NT2/D1 (cell line): ENCODE measurements at regions not wholly inside any gene's neighbourhood (a gene's known extent, or its start where the extent isn't known, plus 50 kb on each side); places are given as distances from the start of the nearest gene placed in this dataset.

Experiments
- DNase-seq: peaks from one replicate; pipeline ENCODE4 v3.0.0-alpha.2; 2011; ENCODE audit warnings: low read depth, low spot score
- H3K27me3 ChIP-seq: 2 replicates; pipeline ENCODE4 v1.6.0; 2011; ENCODE audit warnings: mild to moderate bottlenecking; ENCODE audit not compliant: insufficient read length, insufficient read depth
- H3K36me3 ChIP-seq: 2 replicates; pipeline ENCODE4 v1.6.1; 2011; ENCODE audit warnings: mild to moderate bottlenecking, low read length, mixed read lengths; ENCODE audit not compliant: insufficient read depth, insufficient read length
- H3K4me1 ChIP-seq: 2 replicates; pipeline ENCODE4 v1.5.1; 2011; ENCODE audit not compliant: insufficient read depth, insufficient read length
- H3K4me3 ChIP-seq: 2 replicates; pipeline ENCODE4 v1.5.1; 2011; ENCODE audit warnings: low read depth; ENCODE audit not compliant: insufficient read length
- H3K9ac ChIP-seq: 2 replicates; pipeline ENCODE4 v1.6.0; 2011; ENCODE audit warnings: low read depth; ENCODE audit not compliant: insufficient read length
- H3K9me3 ChIP-seq: 2 replicates; pipeline ENCODE4 v1.5.1; 2011; ENCODE audit warnings: mild to moderate bottlenecking, low read length; ENCODE audit not compliant: insufficient read depth
- SUZ12 ChIP-seq: IDR thresholded peaks from 2 replicates; pipeline ENCODE4 v1.6.1; 2011; ENCODE audit not compliant: insufficient read length, insufficient read depth; ENCODE audit errors: extremely low read depth
- YY1 ChIP-seq: IDR thresholded peaks from 2 replicates; pipeline ENCODE4 v1.6.1; 2011; ENCODE audit not compliant: insufficient read length, insufficient read depth
- ZNF274 ChIP-seq: IDR thresholded peaks from 2 replicates; pipeline ENCODE4 v1.6.1; 2011; ENCODE audit warnings: mild to moderate bottlenecking, low read depth, low read length

DNA sequence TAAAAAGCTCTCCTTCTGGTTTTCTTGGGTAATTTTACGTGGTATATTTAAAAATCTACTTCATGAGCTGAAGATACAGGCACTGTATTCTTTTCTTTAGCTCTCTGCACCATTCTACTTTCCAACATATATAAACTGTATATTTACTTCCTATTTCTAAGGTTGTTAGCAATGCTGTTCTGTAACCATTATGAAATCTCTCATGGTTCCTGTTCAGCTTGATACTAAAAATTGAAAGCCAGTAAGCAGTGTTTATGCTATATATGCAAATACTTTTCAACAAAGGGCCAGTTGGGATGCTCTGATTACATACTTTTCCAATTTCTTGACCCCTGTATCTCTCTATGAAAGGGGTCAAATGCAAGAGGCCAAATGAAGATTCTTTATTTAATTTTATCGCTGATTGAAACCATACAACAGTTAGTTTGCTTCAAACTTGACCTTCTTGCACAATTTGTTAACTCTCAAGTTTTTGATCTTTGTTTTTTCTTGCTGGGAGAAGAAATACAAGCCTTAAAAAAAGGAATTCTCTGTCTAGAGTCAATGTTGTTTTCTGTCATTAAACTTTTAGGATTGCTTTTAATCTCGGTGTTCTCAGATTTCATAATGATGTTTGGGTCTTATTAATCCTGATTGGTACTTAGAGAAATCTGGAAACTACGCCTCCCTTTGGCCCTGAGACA lies 223.2 kb downstream of the PRL start:
- Histone ChIP-seq H3K27me3 (no peaks in the 10 kb centered on the region), H3K4me1 (no peaks in the 10 kb centered on the region), H3K36me3 (no peaks in the 10 kb centered on the region), H3K9me3 (no peaks in the 10 kb centered on the region), H3K9ac (no peak overlapping the region), H3K4me3 (no peak overlapping the region)
- no peak for DNase-seq
- no peak for TF ChIP-seq YY1
- TF ChIP-seq ZNF274: no peak
- no peak for TF ChIP-seq SUZ12

DNA sequence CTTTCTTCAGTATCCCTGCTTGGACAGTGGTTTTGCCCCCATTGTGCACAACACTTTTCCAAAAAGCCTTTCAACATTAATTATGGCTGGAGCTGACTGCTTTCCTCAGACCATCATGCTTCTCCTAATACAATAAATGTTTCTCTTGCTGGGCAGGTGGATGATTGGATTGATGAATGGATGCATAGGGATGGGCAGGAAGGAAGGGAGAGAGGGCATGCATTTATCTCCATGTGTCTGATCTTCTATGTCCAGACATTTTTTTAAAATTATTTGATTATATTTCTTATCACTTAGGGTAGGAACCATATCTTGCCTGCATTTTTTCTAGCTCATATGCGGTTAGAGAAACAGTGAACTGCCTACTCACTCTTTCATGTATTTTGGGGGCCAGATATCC lies 218.5 kb downstream of the PRL start:
- Histone ChIP-seq H3K27me3 (no peaks in the 10 kb centered on the region), H3K9me3 (no peaks in the 10 kb centered on the region), H3K36me3 (no peaks in the 10 kb centered on the region), H3K9ac (no peak overlapping the region), H3K4me3 (no peak overlapping the region), H3K4me1 (no peaks in the 10 kb centered on the region)
- no peak for DNase-seq
- TF ChIP-seq YY1 (no peak), ZNF274 (no peak), SUZ12 (no peak)

DNA sequence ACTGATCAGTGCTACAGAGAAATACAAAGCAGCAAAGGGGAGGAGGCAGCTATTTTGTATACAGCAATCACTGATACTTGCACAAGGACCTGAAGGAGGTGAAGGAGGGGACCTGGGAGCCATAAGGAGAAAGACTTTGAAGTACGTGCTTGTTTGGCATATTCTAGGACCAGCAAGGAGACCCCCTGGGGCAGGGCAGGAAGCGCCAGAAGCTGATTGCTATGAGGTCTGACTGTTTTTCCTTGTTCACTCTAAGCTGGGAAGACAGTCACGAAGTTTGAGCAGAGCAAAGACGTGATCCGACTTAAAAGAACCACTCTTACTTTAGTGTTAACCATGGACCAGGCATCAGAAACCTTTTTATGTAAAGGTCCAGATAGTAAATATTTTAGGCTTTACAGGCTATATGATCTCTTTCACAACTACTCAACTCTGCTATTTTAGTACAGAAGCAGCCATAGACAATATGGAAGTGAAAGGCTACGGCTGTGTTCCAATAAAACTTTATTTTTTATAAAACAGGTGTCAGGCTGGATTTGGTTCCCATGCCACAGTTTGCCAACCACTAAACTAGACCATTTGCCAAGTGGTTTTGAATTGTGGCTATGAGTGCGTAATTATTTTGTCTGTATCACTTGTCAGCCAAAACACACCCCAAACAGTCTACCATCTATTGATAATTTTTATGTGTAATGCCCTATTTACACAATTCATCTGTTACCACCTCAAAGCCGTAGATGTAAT lies 217.9 kb downstream of the PRL start:
- no peaks in the 10 kb centered on the region for H3K4me1 ChIP-seq
- TF ChIP-seq YY1 (no peak), ZNF274 (no peak), SUZ12 (no peak)
- DNase-seq: peak; percentile 8
- no peak overlapping the region for H3K4me3 ChIP-seq
- no peaks in the 10 kb centered on the region for H3K27me3 ChIP-seq
- no peak overlapping the region for H3K9ac ChIP-seq
- no peaks in the 10 kb centered on the region for H3K9me3 ChIP-seq
- no peaks in the 10 kb centered on the region for H3K36me3 ChIP-seq

DNA sequence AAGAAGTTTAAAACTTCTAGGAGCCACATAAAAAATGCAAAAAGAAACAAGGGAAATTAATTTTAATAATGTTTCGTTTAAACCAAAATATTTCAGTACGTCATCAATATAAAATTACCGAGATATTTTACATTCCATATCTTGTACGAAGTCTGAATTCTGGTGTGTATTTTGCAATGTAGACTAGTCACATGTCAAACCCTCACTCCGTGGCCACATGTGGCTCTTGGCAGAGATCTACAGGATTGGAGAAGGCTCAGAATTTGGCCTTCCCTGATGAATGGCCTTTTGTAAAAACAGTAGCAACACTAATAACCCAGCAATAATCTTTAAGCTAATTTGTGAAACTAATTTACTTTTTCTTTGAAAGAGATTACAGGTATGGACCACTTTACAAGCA lies 217.1 kb downstream of the PRL start:
- H3K9ac ChIP-seq: no peak overlapping the region
- H3K4me3 ChIP-seq: no peak overlapping the region
- no peak for DNase-seq
- H3K9me3 ChIP-seq: no peaks in the 10 kb centered on the region
- no peaks in the 10 kb centered on the region for H3K27me3 ChIP-seq
- H3K36me3 ChIP-seq: no peaks in the 10 kb centered on the region
- no peak for TF ChIP-seq ZNF274
- TF ChIP-seq YY1: no peak
- no peak for TF ChIP-seq SUZ12
- H3K4me1 ChIP-seq: no peaks in the 10 kb centered on the region

DNA sequence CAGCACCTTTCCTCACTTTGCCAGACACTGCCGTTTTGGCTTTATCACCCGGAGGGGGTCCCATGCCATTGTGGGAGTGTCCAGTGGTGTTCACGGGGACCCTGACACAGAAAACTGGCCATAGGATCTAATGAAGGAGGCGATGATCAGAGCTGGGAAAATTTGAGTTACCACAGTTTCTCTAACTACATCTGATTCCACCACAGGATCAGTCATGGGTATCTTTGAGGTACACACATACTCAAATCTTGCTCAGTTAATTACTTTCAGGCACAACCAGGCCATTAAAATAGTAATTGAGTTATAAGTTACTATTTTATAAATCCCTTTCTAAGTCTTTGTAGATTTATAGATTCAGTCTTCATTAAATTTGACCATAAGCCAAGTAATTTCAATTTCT lies 215.1 kb downstream of the PRL start:
- TF ChIP-seq SUZ12: no peak
- H3K36me3 ChIP-seq: no peaks in the 10 kb centered on the region
- H3K9me3 ChIP-seq: no peaks in the 10 kb centered on the region; the same call in 1 of the 2 replicates
- H3K4me1 ChIP-seq: no peaks in the 10 kb centered on the region
- H3K27me3 ChIP-seq: no peaks in the 10 kb centered on the region
- no peak overlapping the region for H3K9ac ChIP-seq
- no peak for DNase-seq
- H3K4me3 ChIP-seq: no peak overlapping the region

DNA sequence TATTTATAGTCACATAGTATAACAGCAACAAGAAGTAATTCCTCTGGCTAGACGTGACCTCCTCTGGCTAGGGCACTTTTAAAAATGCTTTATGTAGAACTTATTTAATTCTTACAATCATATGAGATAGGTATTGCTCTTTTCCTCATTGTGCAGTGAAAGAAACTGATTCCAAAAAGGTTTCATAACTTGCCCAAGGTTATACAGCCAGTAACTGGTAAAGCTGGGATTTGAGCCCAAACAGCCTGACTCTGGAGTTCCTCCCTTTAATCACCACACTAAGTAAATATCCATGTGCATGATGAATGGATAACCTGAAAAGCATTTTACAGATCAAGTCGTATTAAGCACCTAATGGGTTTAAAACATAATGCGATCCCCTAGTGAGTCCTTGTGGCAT lies 214.6 kb downstream of the PRL start:
- no peak overlapping the region for H3K9ac ChIP-seq
- H3K27me3 ChIP-seq: no peaks in the 10 kb centered on the region
- no peak overlapping the region for H3K4me3 ChIP-seq
- TF ChIP-seq ZNF274 (no peak), SUZ12 (no peak), YY1 (no peak)
- no peak for DNase-seq
- H3K36me3 ChIP-seq: no peaks in the 10 kb centered on the region
- no peaks in the 10 kb centered on the region for H3K4me1 ChIP-seq
- no peaks in the 10 kb centered on the region; the same call in 1 of the 2 replicates for H3K9me3 ChIP-seq

DNA sequence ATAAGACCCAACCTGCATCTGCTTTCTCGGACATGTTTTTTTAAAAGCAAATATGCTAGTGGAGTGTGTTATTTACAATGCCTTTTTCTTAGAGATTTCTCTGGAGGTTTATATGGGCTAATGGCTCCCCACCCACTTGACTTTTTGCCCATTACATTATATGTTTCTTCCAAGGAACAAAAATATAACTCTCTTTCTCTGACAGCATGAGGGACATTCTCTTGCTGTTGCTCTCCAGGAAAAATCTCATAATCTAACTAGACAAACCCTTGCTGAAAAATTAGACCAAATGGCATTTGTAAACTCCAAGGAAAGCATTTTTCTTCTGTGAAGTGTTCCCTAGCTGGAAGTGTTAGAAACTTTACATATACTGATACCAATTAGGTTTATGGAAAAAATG lies 213.7 kb downstream of the PRL start:
- no peaks in the 10 kb centered on the region for H3K4me1 ChIP-seq
- no peaks in the 10 kb centered on the region for H3K27me3 ChIP-seq
- no peak for DNase-seq
- H3K9ac ChIP-seq: no peak overlapping the region
- no peaks in the 10 kb centered on the region for H3K36me3 ChIP-seq
- TF ChIP-seq ZNF274: no peak
- no peak for TF ChIP-seq YY1
- no peak for TF ChIP-seq SUZ12
- H3K4me3 ChIP-seq: no peak overlapping the region
- H3K9me3 ChIP-seq: no peaks in the 10 kb centered on the region; the same call in 1 of the 2 replicates
